KMS-11 (cell line): ENCODE measurements at regions not wholly inside any gene's neighbourhood (a gene's known extent, or its start where the extent isn't known, plus 50 kb on each side); places are given as distances from the start of the nearest gene placed in this dataset.

Source experiments
- H2AFZ ChIP-seq: fragments of 200-600 bp; sonication (generic); 2 replicates; pipeline ENCODE4 v1.6.1; 2016; ENCODE audit warnings: antibody characterized with exemption, mixed run types, low read depth
- H3K27ac ChIP-seq: fragments of 200-600 bp; sonication (generic); 2 replicates; pipeline ENCODE4 v1.6.1; 2016; ENCODE audit warnings: mild to moderate bottlenecking, mixed run types
- H3K27me3 ChIP-seq: fragments of 200-600 bp; sonication (generic); 2 replicates; pipeline ENCODE4 v1.6.1; 2017; ENCODE audit warnings: mild to moderate bottlenecking, low read depth, mixed run types, moderate library complexity; ENCODE audit not compliant: insufficient read depth
- H3K36me3 ChIP-seq: fragments of 200-600 bp; sonication (generic); 2 replicates; pipeline ENCODE4 v1.6.1; 2017; ENCODE audit warnings: mild to moderate bottlenecking, mixed run types; ENCODE audit not compliant: insufficient read depth
- H3K4me1 ChIP-seq: fragments of 200-600 bp; sonication (generic); 2 replicates; pipeline ENCODE4 v1.6.1; 2016; ENCODE audit warnings: mild to moderate bottlenecking, low read depth, mixed run types; ENCODE audit not compliant: poor library complexity, severe bottlenecking
- H3K4me2 ChIP-seq: fragments of 200-600 bp; sonication (generic); 2 replicates; pipeline ENCODE4 v1.7.0; 2016; ENCODE audit warnings: mild to moderate bottlenecking, mixed run types
- H3K4me3 ChIP-seq: fragments of 200-600 bp; sonication (generic); IDR thresholded peaks from 2 replicates; pipeline ENCODE4 v1.6.1; 2017; ENCODE audit warnings: low read depth, low read length, mixed read lengths; ENCODE audit not compliant: insufficient read depth
- H3K79me2 ChIP-seq: fragments of 200-600 bp; sonication (generic); 2 replicates; pipeline ENCODE4 v1.6.1; 2016; ENCODE audit warnings: low read depth, mixed run types; ENCODE audit not compliant: insufficient read depth
- H3K9ac ChIP-seq: fragments of 200-600 bp; sonication (generic); 2 replicates; pipeline ENCODE4 v1.6.1; 2016; ENCODE audit warnings: mild to moderate bottlenecking, mixed run types
- H4K20me1 ChIP-seq: fragments of 200-600 bp; sonication (generic); 2 replicates; pipeline ENCODE4 v1.6.1; 2016; ENCODE audit warnings: mild to moderate bottlenecking, mixed run types; ENCODE audit not compliant: insufficient read depth
- TF ChIP-seq, protein P1 (sequence below): fragments of 200-600 bp; sonication (generic); conservative IDR thresholded peaks from 2 replicates; pipeline ENCODE4 v1.6.1; 2017; ENCODE audit warnings: low read depth, mild to moderate bottlenecking, antibody characterized with exemption, low read length, moderate library complexity, mixed read lengths

DNA sequence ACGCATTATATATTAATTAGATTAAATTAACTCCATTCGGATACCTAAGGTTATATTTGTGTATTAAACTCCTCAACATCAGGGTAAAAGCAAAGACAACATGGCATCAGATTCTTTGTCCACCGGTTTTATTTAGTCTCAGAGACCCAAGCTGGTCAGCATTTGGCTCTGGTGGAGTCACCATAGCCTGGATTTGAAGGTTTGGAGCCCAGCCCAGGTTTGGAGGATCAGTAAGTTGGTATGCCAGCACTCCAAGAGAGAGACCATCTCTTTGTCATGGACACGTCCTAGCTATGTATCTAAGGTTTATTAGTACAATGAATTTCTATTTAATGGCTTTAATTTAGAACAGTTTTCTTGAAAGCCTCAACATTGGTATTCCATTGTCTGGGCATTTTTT lies 328.4 kb upstream of the RBFOX1 start:
- no peak overlapping the region for H3K4me2 ChIP-seq
- H3K4me3 ChIP-seq = no peak overlapping the region
- H4K20me1 ChIP-seq = no peaks in the 10 kb centered on the region
- no peaks in the 10 kb centered on the region for H3K79me2 ChIP-seq
- H2AFZ ChIP-seq = no peak overlapping the region
- no peak overlapping the region for H3K9ac ChIP-seq
- no peaks in the 10 kb centered on the region for H3K36me3 ChIP-seq
- H3K27me3 ChIP-seq = no peaks in the 10 kb centered on the region
- TF ChIP-seq, protein P1, sequence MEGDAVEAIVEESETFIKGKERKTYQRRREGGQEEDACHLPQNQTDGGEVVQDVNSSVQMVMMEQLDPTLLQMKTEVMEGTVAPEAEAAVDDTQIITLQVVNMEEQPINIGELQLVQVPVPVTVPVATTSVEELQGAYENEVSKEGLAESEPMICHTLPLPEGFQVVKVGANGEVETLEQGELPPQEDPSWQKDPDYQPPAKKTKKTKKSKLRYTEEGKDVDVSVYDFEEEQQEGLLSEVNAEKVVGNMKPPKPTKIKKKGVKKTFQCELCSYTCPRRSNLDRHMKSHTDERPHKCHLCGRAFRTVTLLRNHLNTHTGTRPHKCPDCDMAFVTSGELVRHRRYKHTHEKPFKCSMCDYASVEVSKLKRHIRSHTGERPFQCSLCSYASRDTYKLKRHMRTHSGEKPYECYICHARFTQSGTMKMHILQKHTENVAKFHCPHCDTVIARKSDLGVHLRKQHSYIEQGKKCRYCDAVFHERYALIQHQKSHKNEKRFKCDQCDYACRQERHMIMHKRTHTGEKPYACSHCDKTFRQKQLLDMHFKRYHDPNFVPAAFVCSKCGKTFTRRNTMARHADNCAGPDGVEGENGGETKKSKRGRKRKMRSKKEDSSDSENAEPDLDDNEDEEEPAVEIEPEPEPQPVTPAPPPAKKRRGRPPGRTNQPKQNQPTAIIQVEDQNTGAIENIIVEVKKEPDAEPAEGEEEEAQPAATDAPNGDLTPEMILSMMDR = no peak
- no peak overlapping the region for H3K27ac ChIP-seq
- no peaks in the 10 kb centered on the region for H3K4me1 ChIP-seq

DNA sequence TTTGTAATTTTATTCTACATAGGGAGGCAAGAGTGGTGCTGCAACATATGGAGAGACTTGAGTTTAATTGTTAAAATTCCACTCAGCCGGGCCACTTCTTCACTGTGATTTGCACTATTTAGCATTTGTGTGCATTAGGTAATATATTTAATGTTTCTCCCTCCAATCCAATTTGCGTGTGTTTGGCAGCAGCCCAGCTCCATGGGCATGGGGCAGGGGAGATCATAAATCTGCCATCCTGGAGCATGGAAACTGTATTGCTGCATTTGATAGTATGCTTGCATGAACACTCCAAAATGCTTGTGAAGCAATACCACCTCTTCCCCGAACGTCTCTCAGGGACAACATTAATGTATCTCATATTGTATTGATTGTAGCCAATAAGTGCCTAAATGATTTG lies 339.1 kb upstream of the RBFOX1 start:
- H3K4me2 ChIP-seq = no peak overlapping the region
- no peak overlapping the region for H3K9ac ChIP-seq
- no peaks in the 10 kb centered on the region for H3K4me1 ChIP-seq
- H4K20me1 ChIP-seq = no peaks in the 10 kb centered on the region
- no peaks in the 10 kb centered on the region for H3K79me2 ChIP-seq
- H2AFZ ChIP-seq = no peak overlapping the region
- H3K36me3 ChIP-seq = no peaks in the 10 kb centered on the region
- H3K27ac ChIP-seq = no peak overlapping the region
- H3K4me3 ChIP-seq = no peak overlapping the region
- TF ChIP-seq, protein P1 = no peak
- no peaks in the 10 kb centered on the region for H3K27me3 ChIP-seq

DNA sequence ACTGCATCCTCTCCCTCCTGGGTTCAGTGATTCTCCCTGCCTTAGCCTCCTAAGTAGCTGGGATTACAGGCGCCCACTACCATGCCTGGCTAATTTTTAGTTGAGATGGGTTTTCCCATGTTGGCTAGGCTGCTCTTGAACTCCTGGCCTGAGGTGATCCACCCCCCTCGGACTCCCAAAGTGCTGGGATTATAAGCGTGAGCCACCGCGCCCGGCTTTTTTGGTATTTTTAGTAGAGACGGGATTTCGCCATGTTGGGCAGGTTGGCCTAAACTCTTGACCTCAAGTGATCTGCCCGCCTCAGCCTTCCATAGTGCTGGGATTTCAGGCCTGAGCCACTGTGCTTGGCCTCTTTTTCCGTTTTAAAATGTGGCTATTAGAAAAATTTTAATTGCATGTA lies 343.8 kb upstream of the RBFOX1 start:
- Histone ChIP-seq H3K4me3 (no peak overlapping the region), H4K20me1 (no peaks in the 10 kb centered on the region), H3K4me1 (no peaks in the 10 kb centered on the region), H3K27me3 (no peaks in the 10 kb centered on the region), H3K9ac (no peak overlapping the region), H3K79me2 (no peaks in the 10 kb centered on the region), H3K27ac (no peak overlapping the region), H2AFZ (no peak overlapping the region), H3K4me2 (no peak overlapping the region), H3K36me3 (no peaks in the 10 kb centered on the region)
- TF ChIP-seq, protein P1 = no peak

DNA sequence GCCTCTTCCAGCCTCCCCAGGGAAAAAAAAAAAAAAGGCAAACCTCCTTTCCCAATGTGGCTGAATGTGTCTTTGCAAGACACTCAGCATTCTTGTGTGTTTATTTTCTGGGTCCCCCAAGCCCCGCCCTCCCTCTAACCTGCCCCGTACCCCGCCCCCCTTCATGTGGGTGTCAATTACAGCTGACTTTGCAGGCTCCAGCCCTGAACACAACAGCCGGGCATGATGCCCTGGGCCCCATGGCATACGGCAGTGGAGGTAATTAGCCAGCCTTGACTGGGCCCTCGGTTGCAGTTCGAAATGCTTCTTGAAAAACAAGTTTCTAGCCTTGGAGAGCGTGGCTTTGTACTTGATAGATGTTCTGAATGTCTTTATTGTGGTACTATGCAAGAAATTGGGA lies 354.7 kb upstream of the RBFOX1 start:
- no peak overlapping the region for H2AFZ ChIP-seq
- H3K4me1 ChIP-seq = no peaks in the 10 kb centered on the region
- H3K9ac ChIP-seq = no peak overlapping the region
- no peaks in the 10 kb centered on the region for H3K36me3 ChIP-seq
- no peak overlapping the region for H3K4me2 ChIP-seq
- no peaks in the 10 kb centered on the region for H3K79me2 ChIP-seq
- no peak overlapping the region for H3K27ac ChIP-seq
- TF ChIP-seq, protein P1 = no peak
- H3K27me3 ChIP-seq = no peaks in the 10 kb centered on the region
- H4K20me1 ChIP-seq = no peaks in the 10 kb centered on the region
- no peak overlapping the region for H3K4me3 ChIP-seq

DNA sequence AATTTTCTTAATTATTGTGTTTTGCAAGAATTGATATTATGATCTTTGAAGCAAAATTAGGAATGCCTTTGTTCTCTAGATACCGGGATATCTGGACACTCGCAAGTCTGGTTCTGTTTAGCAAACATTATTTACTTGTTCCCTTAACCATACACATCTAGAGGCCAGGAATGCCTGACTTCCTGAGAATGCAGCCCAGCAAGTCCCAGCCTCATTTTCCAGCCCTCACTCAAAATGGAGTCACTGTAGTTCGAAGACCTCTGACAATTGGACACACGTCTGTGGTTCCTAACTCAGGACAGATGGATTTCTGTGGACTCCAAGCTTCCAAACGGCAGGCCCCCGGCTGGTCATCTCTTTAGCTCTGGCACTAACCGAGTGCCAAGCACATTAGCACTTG lies 355.4 kb upstream of the RBFOX1 start:
- H2AFZ ChIP-seq = no peak overlapping the region

More for the DNA sequence above, 355.4 kb upstream of the RBFOX1 start:
- Histone ChIP-seq H3K27ac (no peak overlapping the region), H3K4me2 (no peak overlapping the region), H3K4me3 (no peak overlapping the region), H3K79me2 (no peaks in the 10 kb centered on the region), H3K27me3 (no peaks in the 10 kb centered on the region), H3K36me3 (no peaks in the 10 kb centered on the region), H4K20me1 (no peaks in the 10 kb centered on the region), H3K9ac (no peak overlapping the region), H3K4me1 (no peaks in the 10 kb centered on the region)
- TF ChIP-seq, protein P1 = no peak
